ENCODE measurements at regions not wholly inside any gene's neighbourhood (a gene's known extent, or its start where the extent isn't known, plus 50 kb on each side); places are given as distances from the start of the nearest gene placed in this dataset.
A peak's percentile ranks its signal among the peaks of the same experiment; 100 is the strongest.

GRCh38 chr21:35682904-35683549, 377.3 kb downstream of the SETD4 start:
- no peak for DNase-seq

- DNase-seq, result no peak
Measured at GRCh38 chr21:35681946-35682345, 378.4 kb downstream of the SETD4 start.

GRCh38 chr21:35679076-35679475, 381.2 kb downstream of the SETD4 start:
- DNase-seq, result no peak

- DNase-seq, result no peak
Measured at GRCh38 chr21:35678393-35678792, 381.9 kb downstream of the SETD4 start.

GRCh38 chr21:35677298-35677841, 383.0 kb downstream of the SETD4 start:
- DNase-seq, result no peak

GRCh38 chr21:35674895-35675470, 385.3 kb downstream of the SETD4 start:
- DNase-seq, result no peak

- DNase-seq, result no peak
Measured at GRCh38 chr21:35674091-35674671, 386.1 kb downstream of the SETD4 start.

- no peak for DNase-seq
Measured at GRCh38 chr21:35672313-35672712, 388.0 kb downstream of the SETD4 start.

- no peak for DNase-seq
Measured at GRCh38 chr21:35664683-35665082, 395.6 kb downstream of the SETD4 start.

- no peak for DNase-seq
Measured at GRCh38 chr21:35663856-35664606, 396.3 kb downstream of the SETD4 start.

- peak; percentile 2 for DNase-seq
Measured at GRCh38 chr21:35658242-35658641, 402.1 kb downstream of the SETD4 start.

GRCh38 chr21:35652872-35653271, 407.5 kb downstream of the SETD4 start:
- DNase-seq, result no peak

- DNase-seq, result no peak
Measured at GRCh38 chr21:35652196-35652595, 408.1 kb downstream of the SETD4 start.

- DNase-seq, result no peak
Measured at GRCh38 chr21:35651196-35651595, 409.1 kb downstream of the SETD4 start.

GRCh38 chr21:35649186-35649585, 411.1 kb downstream of the SETD4 start:
- no peak for DNase-seq

GRCh38 chr21:35648512-35648911, 411.8 kb downstream of the SETD4 start:
- no peak for DNase-seq

- no peak for DNase-seq
Measured at GRCh38 chr21:35646606-35647005, 413.7 kb downstream of the SETD4 start.

GRCh38 chr21:35645991-35646390, 414.3 kb downstream of the SETD4 start:
- DNase-seq, result no peak

- no peak for DNase-seq
Measured at GRCh38 chr21:35644523-35644922, 415.8 kb downstream of the SETD4 start.

- DNase-seq, result no peak
Measured at GRCh38 chr21:35643176-35643575, 417.1 kb downstream of the SETD4 start.

- no peak for DNase-seq
Measured at GRCh38 chr21:35641271-35642016, 418.9 kb downstream of the SETD4 start.

GRCh38 chr21:35637431-35637830, 422.9 kb downstream of the SETD4 start:
- no peak for DNase-seq

GRCh38 chr21:35635994-35636393, 424.3 kb downstream of the SETD4 start:
- DNase-seq, result no peak

All from CD4-positive, alpha-beta T cell treated with Interferon gamma for 1 hour (primary cell).